C4-2B (cell line): ENCODE measurements at regions not wholly inside any gene's neighbourhood (a gene's known extent, or its start where the extent isn't known, plus 50 kb on each side); places are given as distances from the start of the nearest gene placed in this dataset.

Experiments
- ZFX ChIP-seq: fragments of 450-650 bp; IDR thresholded peaks from 2 replicates; pipeline ENCODE4 v1.6.1; 2017
- TF ChIP-seq, protein P1 (sequence below): fragments of 450-650 bp; conservative IDR thresholded peaks from 2 replicates; pipeline ENCODE4 v1.5.1; 2017; ENCODE audit warnings: mild to moderate bottlenecking

DNA sequence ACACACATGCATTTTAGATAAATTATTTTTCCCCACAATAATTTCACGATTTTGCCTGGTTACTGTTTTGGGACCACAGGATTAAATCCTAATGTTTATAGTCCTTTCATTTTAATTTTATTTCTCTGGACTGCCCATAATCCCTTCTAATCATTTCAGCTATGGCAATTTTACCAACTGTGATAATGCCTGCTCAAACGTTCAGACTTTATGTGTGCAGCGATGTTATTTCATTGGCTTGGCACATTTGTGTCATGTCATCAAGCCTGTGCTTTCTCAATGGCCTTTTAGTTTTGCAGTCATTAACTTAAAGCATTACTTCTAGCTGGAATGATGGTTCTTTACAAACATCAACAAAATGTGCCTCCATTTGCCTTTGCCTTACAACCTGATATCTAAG is 140.6 kb upstream of the HSF2 start:
- TF ChIP-seq, protein P1, sequence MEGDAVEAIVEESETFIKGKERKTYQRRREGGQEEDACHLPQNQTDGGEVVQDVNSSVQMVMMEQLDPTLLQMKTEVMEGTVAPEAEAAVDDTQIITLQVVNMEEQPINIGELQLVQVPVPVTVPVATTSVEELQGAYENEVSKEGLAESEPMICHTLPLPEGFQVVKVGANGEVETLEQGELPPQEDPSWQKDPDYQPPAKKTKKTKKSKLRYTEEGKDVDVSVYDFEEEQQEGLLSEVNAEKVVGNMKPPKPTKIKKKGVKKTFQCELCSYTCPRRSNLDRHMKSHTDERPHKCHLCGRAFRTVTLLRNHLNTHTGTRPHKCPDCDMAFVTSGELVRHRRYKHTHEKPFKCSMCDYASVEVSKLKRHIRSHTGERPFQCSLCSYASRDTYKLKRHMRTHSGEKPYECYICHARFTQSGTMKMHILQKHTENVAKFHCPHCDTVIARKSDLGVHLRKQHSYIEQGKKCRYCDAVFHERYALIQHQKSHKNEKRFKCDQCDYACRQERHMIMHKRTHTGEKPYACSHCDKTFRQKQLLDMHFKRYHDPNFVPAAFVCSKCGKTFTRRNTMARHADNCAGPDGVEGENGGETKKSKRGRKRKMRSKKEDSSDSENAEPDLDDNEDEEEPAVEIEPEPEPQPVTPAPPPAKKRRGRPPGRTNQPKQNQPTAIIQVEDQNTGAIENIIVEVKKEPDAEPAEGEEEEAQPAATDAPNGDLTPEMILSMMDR: no peak
- no peak for TF ChIP-seq ZFX
